GM18858 (cell line): ENCODE measurements at regions not wholly inside any gene's neighbourhood (a gene's known extent, or its start where the extent isn't known, plus 50 kb on each side); places are given as distances from the start of the nearest gene placed in this dataset.
A peak's percentile ranks its signal among the peaks of the same experiment; 100 is the strongest.
"Not testable (repeated sequence)": the region's sequence is repeated elsewhere in the genome, so short reads cannot be mapped to it uniquely, and the experiment has no call there.

Source experiments
- ATAC-seq: cut with Tn5 transposase; IDR thresholded peaks from one replicate; pipeline ENCODE4 v1.9.1; 2021; ENCODE audit not compliant: unreplicated experiment

DNA sequence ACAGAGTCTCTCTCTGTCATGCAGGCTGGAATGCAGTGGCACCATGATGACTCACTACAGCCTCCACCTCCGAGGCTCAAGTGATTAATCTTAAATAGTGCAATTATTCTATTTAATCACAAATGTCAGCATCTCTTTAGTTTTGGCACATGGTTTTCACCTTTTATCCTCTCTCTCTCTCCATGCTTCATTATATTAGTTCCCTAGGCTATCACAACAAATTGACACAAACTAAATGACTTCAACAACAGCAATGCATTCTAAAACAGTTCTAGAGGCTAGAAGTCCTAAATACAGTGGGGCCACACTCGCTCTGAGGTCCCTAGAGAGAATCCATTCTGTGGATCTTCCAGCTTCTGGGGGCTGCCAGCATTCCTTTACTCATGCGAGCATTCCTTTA is 178.2 kb upstream of the ZNG1F start:
- ATAC-seq, result not testable (repeated sequence)

DNA sequence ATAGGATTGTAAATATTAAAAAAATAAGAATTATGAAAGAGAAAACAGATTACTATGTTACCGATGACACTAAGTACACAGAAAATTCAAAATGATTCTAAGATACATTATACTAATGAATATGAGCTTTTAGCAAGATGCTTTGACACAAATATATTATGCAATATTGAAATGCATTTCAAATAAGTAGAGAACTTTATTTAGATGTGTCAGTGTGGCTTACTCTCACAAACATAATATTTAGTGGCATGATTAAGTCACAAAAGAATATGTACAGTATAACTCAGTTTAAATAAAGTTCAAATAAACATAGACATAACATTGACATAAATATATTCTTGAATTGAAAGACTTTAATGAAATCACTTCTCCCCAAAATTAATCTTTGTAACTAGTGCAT is 172.7 kb upstream of the ZNG1F start:
- ATAC-seq, result not testable (repeated sequence)

DNA sequence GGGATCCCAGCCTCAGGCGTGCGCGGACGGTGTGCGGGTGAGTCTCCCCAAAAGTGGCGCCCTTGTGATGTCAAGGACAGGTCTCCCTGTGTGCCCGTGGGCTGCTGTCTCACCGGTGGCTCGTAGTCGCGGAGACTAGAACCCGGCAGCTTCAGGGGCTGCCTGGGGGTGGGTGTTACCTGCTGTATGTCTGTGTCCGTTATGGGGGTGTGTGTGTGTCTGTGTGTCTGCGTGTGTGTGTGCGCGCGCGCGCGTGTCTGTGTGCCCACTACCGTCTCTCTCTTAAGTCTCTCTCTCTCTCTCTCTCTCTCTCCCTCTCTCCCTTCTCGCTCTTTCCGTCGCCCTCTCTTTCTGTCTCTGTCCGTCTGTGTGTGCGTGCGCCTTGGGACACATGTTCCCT is 170.0 kb upstream of the ZNG1F start:
- not testable (repeated sequence) for ATAC-seq

DNA sequence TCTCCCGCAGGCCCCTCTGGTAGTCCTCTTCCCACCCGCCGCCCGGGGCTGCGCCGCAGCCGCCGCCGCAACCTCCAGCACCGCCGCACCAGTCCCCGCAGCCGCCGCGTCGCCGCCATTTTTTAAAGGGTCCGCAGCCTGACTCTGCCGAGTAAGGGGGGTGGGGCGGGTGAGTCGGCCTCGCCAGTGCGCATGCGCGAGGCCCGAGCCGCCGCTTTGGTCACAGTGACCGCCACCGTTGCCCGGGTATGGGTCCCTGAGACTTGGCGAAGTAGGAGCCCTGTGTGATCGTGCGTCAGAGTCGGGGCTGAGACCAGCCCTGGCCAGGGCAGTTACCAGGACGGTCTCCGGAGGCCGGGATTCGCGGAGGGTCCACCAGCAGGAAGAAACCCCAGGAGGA is 169.6 kb upstream of the ZNG1F start:
- ATAC-seq, result not testable (repeated sequence)

DNA sequence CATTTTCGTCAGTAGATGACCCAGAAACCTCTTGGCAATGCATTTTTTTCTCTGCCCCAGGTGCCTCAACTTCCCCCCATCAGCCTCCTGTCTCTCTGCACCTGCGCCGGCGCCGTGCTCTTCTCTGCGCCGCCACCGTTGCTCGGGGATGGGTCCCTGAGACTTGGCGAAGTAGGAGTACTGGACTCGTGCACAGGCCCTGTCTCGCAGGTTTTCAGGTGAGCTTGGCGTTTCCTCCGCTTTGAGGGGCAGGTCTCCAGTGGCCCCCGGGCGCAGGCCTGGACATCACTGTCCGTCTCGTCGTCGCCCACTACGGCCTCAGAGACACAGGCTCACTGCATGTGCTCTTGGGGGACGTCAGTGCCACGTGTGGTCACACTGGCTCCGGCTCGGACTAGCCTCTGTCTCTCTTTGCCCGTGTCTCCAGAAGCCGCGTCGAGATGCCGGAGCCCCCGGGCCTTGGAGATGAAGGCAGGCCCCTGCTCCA is 168.8 kb upstream of the ZNG1F start:
- ATAC-seq, result not testable (repeated sequence)

DNA sequence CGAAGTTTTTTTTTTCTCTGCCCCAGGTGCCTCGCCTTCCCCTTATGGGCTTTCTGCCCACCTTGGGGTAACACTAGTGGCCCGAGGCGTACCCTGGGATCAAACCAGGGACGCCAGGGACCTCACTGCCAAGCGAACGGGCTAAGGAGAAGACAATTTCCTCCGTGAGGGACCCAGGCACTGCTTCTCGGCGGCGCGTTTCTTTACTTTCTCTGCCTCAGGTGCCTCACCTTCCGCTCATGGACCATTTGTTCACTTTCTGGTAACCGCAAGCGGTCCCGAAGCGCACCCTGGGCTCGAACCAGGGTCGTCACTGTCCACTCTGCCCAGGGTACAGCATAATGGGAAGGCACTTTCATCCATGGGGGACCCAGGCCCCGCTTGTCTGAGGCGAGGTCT is 168.2 kb upstream of the ZNG1F start:
- not testable (repeated sequence) for ATAC-seq

DNA sequence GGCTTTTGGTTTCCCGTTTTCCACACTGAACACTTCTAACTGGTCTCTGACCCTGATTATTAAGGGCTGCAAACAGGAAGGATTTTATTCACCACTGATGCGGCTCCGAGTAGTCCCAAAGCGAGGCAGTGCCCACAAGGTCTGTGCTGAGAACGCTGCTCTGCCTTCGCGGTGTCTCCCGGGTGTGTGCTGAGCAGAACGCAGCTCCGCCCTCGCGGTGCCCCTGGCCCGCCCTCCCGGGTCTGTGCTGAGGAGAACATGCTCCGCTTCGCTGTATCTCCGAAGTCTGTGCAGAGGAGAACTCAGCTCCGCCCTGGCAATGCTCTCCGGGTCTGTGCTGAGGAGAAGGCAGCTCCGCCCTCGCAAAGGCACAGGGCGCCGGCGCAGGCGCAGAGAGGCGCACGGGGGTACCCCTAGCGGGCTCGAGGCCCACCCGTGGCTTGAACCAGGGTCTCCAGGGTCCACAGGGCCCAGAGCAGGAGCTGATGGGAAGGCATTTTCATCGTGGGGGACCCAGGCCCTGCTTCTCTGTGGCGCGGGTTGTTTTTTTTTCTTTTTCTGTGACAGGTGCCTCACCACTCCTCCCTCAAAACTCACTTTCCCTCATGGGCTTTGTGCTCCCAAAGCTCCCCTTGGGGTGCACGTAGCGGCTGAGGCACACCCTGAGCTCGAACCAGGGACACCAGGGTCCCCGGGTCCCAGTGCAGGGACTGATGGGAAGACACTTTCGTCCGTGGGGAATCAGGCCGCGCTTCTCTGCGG is 167.7 kb upstream of the ZNG1F start:
- ATAC-seq, result peak; percentile 73

DNA sequence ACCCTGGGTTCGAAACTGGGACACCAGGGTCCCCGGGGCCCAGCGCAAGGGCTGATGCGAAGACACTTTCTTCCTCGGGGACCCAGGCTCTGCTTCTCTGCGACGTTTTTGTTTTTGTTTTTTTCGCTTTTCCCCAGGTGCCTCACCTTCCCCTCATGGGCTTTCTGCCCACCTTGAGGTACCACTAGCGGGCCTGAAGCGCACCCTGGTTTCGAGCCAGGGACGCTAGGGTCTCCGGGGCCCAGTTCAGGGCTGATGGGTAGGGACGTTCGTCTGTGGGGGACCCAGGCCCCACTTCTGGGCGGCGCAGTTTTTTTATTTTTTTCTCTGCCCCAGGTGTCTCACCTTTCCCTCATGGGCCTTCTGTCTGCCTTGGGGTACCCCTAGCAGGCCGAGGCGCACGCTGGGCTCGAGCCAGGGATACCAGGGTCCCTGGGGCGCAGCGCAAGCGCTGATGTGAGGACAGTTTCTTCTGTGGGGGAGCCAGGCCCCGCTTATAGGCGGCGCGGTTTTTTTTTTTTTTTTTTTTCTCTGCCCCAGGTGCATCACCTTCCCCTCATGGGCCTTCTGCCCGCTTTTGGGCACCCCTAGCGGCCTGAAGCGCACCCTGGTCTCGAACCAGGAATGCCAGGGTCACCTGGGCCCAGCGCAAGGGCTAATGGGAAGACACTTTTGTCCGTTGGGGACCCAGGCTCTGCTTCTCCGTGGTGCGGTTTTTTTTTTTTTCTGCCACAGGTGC is 166.8 kb upstream of the ZNG1F start:
- ATAC-seq, result not testable (repeated sequence)

DNA sequence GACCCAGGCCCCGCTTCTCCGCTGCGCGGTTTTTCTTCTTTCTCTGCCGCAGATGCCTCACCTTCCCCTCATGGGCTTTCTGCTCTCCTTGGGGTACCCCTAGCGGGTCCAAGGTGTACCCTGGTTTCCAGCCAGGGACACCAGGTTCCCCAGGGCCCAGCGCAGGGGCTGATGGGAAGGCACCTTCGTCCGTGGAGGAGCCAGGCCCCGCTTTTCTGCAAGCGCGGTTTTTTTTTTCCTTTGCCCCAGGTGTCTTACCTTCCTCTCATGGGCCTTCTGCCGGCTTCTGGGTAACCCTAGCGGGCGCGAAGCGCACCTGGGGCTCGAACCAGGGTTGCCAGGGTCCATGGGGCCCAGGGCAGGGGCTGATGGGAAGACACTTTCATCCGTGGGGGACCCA is 165.9 kb upstream of the ZNG1F start:
- not testable (repeated sequence) for ATAC-seq

DNA sequence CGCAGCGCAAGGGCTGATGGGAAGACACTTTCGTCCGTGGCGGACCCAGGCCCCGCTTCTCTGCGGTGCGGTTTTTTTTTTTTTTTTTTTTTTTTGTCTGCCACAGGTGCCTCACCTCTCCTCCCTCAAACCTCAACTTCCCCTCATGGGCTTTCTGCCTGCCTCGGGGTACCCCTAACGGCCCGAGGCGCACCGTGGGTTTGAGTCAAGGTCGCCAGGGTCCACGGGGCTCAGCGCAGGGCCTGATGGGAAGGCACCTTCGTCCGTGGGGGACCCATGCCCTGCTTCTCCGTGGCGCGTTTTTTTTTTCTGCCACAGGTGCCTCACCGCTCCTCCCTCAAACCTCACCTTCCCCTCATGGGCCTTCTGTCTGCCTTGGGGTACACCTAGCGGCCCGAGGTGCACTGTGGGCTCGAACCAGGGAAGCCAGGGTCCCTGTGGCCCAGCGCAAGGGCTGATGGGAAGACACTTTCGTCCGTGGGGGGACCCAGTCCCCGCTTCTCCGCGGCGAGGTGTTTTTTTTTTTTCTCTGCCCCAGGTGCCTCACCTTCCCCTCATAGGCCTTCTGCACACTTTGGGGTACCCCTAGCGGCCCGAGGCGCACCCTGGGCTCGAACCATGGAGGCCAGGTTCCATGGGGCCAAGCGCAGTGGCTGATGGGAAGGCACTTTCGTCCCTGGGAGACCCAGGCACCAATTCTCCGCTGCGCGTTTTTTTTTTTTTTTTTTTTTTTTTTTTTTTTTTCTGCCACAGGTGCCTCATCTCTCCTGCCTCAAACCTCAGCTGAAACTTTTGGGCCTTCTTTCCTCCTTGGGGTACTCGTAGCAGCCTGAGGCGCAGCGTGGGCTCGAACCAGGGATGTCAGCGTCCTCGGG is 165.2 kb upstream of the ZNG1F start:
- not testable (repeated sequence) for ATAC-seq

DNA sequence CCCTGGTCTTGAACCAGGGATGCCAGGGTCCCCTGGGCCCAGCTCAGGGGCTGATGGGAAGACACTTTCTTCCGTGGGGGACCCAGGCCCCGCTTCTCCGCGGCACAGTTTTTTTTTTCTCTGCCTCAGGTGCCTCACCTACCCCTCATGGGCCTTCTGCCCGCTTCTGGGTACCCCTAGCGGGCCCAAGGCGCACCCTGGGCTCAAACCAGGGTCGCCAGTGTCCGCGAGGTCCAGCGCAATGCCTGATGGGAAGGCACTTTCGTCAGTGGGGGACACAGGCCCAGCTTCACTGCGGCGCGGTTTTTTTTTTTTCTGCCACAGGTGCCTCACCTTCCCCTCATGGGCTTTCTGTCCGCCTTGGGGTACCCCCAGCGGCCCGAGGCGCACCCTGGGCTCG is 163.9 kb upstream of the ZNG1F start:
- ATAC-seq, result not testable (repeated sequence)

DNA sequence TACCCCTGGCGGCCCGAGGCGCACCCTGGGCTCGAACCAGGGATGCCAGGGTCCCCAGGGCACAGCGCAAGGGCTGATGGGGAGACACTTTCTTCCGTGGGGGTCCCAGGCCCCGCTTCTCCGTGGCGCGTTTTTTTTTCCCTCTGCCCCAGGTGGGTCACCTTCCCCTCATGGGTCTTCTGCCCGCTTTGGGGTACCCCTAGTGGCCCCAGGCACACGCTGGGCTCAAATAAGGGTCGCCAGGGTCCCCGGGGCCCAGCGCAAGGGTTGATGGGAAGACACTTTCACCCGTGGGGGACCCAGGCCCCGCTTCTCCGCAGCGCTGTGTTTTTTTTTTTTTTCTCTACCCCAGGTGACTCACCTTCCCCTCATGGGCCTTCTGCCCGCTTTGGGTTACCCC is 163.3 kb upstream of the ZNG1F start:
- ATAC-seq, result not testable (repeated sequence)

DNA sequence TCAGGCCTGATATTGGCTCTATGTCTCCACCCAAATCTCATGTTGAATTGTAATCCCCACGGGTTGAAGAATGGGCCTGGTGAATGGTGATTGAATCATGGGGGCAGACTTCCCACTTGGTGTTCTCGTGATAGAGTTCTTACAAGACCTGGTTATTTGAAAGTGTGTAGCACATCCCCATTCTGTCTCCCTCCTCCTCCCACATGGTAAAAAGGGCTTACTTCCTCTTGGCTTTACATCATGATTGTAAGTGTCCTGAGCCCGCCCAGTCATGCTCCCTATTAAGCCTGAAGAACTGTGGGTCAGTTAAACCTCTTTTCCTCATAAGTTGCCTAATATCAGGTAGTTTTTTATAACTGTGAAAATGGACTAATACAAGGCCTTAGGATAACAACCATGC is 158.8 kb upstream of the ZNG1F start:
- ATAC-seq, result not testable (repeated sequence)

DNA sequence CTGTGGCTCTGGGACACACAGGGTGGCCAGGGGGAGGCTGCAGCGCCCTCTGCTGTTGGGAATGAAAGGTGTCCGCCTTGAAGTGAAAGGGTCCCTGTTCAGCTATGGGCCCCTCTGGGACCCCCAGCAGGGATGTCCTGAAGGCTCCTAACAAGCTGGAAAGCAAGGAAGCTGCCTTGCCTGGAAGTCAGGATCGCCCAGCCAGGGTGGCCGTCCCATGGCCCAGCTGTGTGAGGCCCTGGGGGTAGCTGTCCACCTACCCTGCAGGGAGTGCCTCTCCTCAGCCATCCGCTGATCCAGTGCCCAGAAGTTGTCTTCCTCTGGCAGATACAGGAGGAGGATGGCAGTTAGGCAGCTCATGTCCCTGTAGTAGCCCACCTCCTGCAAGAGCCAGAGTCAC is 143.4 kb upstream of the ZNG1F start:
- ATAC-seq, result not testable (repeated sequence)

DNA sequence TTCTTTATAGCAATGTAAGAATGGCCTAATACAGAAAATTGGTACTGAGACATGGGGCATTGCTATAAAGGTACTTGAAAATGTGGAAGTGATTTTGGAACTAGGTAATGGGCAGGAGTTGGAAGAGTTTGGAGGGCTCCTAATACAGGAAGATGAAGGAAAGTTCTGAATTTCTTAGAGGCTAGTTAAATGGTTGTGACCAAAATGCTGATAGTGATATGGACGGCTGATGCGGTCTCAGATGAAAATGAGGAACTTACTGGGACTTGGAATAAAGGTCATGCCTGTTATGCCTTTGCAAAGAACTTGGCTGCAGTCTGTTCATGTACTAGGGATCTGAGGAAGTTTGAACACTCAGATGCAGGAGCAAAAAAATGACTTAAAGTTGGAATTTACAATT is 132.2 kb upstream of the ZNG1F start:
- ATAC-seq, result not testable (repeated sequence)

DNA sequence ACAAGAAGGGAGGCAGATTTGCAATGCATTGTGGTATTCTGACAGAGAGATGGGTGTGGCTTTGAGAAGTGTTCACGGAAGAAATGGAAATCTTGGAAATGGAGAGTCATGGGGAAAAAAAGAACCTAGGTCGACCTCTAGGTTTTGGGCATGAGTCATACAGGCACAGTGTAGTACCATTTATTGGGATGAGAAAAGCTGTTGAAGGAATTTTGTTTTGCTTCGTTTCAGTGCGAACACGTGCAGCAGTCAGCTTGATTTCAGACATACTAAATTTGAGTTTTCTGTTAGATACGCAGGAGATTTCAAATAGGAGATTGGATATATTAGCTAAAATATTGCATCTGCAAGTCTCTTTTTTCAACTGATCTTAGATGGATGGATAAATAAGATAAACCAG is 119.8 kb upstream of the ZNG1F start:
- not testable (repeated sequence) for ATAC-seq

DNA sequence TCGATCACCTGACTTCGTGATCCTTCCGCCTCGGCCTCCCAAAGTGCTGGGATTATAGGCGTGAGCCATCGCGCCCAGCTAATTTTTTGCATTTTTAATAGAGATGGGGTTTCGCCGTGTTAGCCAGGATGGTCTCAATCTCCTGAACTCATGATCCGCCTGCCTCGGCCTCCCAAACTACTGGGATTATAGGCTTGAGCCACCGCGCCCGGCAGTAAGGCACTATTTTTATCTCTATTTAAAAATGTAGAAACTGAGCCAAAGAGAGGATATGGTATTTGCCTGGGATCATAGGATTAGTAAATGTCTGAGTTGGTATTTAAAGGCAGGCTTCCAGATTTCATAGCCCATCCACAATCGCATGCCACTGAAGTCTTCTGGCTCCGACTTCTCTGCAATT is 96.6 kb upstream of the ZNG1F start:
- not testable (repeated sequence) for ATAC-seq

DNA sequence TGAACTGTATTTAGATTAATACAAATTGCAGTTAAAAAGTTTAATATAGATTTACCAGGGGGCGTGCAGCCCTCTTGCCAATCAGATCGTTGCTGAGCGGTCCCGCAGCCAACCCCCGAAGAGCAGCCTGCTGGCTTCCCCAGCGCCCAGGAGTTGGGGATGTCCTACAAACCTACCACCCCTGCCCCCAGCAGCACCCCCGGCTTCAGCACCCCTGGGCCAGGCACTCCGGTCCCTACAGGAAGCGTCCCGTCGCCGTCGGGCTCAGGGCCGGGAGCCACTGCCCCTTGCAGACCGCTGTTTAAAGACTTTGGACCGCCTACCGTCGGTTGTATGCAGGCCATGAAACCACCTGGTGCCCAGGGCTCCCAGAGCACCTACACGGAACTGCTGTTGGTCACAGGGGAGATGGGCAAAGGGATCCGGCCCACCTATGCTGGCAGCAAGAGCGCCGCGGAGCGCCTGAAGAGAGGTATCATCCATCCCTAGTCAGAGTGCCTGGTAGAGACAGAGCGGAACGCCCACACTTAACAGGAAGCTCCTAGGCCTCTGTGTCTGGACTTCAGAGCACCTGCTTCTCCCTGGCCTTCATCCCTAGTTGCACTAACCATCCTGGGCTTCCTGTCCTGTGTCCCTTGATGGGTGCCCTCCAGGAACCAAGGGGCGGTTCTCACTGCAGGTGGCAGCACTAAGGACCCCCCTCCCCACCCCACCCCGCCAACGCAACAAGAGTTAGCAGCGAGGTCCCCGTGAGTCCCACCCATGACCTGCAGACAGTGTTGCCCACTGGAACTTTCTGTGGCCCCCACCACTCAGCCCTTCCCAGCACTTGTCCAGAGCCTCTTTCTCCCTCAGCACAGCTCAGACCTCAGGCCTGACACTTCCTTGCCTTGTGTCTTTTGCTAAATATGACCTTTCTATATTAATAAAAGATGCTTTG is 91.5 kb upstream of the ZNG1F start:
- not testable (repeated sequence) for ATAC-seq

DNA sequence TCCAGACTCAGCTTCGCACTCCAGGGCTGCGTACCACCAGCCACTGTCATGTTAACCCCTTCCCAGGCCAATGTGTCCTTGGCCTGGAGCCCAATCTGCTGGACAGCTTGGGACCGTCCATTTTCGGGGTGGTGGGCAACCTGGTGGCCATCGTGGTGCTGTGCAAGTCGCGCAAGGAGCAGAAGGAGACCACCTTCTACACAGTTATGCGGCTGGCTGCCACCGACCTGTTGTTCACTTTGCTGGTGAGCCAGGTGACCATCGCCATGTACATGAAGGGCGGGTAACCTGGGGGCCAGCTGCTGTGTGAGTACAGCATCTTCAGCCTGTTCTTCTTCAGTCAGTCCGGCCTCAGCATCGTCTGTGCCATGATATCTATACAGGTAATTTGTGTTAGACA is 90.3 kb upstream of the ZNG1F start:
- ATAC-seq, result not testable (repeated sequence)

DNA sequence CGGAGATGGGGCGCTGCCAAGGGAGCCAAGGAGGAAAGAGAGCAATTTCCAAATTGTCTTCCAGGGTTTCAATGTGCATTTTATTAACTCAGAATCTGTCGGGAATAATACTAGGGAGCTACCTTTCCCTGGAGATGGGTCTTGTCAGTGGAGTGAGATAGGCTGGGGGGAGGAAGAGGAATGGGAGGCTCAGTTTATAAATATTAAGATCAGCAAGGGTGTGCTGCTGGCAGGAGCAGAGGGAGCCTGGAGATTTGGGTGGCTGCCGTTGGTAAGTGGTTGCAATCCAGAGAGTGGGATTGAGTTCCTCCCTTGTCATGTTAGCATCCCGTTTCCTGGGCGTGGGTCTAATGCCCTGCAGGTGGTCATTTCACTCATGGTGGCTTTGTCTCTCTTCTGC is 89.9 kb upstream of the ZNG1F start:
- not testable (repeated sequence) for ATAC-seq
